DND-41 (cell line): ENCODE measurements at regions not wholly inside any gene's neighbourhood (a gene's known extent, or its start where the extent isn't known, plus 50 kb on each side); places are given as distances from the start of the nearest gene placed in this dataset.

Experiments
- EZH2 ChIP-seq: IDR thresholded peaks from 3 replicates; pipeline ENCODE4 v1.6.1; 2012; ENCODE audit warnings: borderline replicate concordance, low read depth, mild to moderate bottlenecking, moderate library complexity, low read length, inconsistent platforms; ENCODE audit not compliant: severe bottlenecking
- TF ChIP-seq, protein P1 (sequence below): IDR thresholded peaks from 2 replicates; pipeline ENCODE4 v1.5.1; 2012; ENCODE audit warnings: borderline replicate concordance, low read length, moderate library complexity, mild to moderate bottlenecking; ENCODE audit not compliant: poor library complexity, severe bottlenecking; ENCODE audit errors: extremely low read depth

GRCh38 chr3:79937567-79937966 is 169.8 kb upstream of the ROBO1 start:
- TF ChIP-seq, protein P1, sequence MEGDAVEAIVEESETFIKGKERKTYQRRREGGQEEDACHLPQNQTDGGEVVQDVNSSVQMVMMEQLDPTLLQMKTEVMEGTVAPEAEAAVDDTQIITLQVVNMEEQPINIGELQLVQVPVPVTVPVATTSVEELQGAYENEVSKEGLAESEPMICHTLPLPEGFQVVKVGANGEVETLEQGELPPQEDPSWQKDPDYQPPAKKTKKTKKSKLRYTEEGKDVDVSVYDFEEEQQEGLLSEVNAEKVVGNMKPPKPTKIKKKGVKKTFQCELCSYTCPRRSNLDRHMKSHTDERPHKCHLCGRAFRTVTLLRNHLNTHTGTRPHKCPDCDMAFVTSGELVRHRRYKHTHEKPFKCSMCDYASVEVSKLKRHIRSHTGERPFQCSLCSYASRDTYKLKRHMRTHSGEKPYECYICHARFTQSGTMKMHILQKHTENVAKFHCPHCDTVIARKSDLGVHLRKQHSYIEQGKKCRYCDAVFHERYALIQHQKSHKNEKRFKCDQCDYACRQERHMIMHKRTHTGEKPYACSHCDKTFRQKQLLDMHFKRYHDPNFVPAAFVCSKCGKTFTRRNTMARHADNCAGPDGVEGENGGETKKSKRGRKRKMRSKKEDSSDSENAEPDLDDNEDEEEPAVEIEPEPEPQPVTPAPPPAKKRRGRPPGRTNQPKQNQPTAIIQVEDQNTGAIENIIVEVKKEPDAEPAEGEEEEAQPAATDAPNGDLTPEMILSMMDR: no peak
- no peak for TF ChIP-seq EZH2
